ENCODE measurements at regions not wholly inside any gene's neighbourhood (a gene's known extent, or its start where the extent isn't known, plus 50 kb on each side); places are given as distances from the start of the nearest gene placed in this dataset.

GRCh38 chr17:34117332-34117731, 137.8 kb upstream of the CCL2 start:
- no peaks in the 10 kb centered on the region for H3K9me3 ChIP-seq (replicated peaks in 1 of 3)
- H3K27ac ChIP-seq, result no peak overlapping the region
- no peak overlapping the region for H3K4me3 ChIP-seq
- DNase-seq, result no peak
- TF ChIP-seq POLR2A (IDR thresholded peaks at IDR 0.05), result no peak
- TF ChIP-seq CTCF (IDR thresholded peaks at IDR 0.05), result no peak
- WGBS, 4 donors, result 43 to 78% (median 66%) methylated on average over 3 of the region's 3 CpGs
- no peaks in the 10 kb centered on the region for H3K36me3 ChIP-seq (replicated peaks in 1 of 2)
- no peaks in the 10 kb centered on the region for H3K4me1 ChIP-seq (replicated peaks in 1 of 2)
- intact Hi-C loops (cut with DNase I), result no loop called here
- H3K27me3 ChIP-seq, result no peaks in the 10 kb centered on the region

- TF ChIP-seq CTCF (IDR thresholded peaks at IDR 0.05), result no peak
- no peak for TF ChIP-seq POLR2A (IDR thresholded peaks at IDR 0.05)
- no peaks in the 10 kb centered on the region for H3K36me3 ChIP-seq (replicated peaks in 1 of 2)
- H3K4me3 ChIP-seq, result no peak overlapping the region
- intact Hi-C loops (cut with DNase I), result no loop called here
- no peaks in the 10 kb centered on the region for H3K9me3 ChIP-seq (replicated peaks in 1 of 3)
- no peak for DNase-seq
- H3K27ac ChIP-seq, result no peak overlapping the region
- 33 to 47% (median 42%) methylated on average over 1 of the region's 1 CpG for WGBS, 4 donors
- no peaks in the 10 kb centered on the region for H3K27me3 ChIP-seq
- H3K4me1 ChIP-seq (replicated peaks in 1 of 2), result no peaks in the 10 kb centered on the region
These were observed 137.3 kb upstream of the CCL2 start for GRCh38 chr17:34117811-34118210.

DNA sequence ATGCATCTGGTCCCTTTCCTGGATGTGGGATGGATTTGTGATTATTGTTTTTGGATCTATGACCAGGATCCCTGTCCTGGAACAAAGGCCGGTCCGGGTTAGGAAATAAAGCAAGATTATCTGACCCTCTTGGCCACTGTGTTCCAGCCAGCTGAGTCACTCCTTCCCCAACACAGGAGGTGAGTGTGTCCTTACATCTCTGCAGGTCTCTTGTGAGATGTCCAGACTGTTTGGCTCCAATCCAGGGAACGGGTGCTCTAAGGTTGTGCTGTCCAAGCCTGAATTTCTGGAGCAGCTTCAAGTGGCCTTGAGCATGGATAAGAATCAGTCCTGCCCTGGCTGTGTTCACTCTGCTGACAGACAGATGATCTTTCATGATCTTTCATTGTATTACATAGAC, 136.5 kb upstream of the CCL2 start:
- peak in 6 of 7 donors; percentile 20 to 61 (median 34) for DNase-seq
- Histone ChIP-seq H3K36me3 (replicated peaks in 1 of 2) (no peaks in the 10 kb centered on the region), H3K27ac (no peak overlapping the region), H3K9me3 (replicated peaks in 1 of 3) (no peaks in the 10 kb centered on the region), H3K4me3 (no peak overlapping the region), H3K27me3 (no peaks in the 10 kb centered on the region), H3K4me1 (replicated peaks in 1 of 2) (no peaks in the 10 kb centered on the region)
- intact Hi-C loops (cut with DNase I), result no loop called here
- TF ChIP-seq CTCF (IDR thresholded peaks at IDR 0.05) (no peak), POLR2A (IDR thresholded peaks at IDR 0.05) (no peak)
- WGBS, 4 donors, result 29 to 35% (median 33%) methylated on average over 3 of the region's 3 CpGs

DNA sequence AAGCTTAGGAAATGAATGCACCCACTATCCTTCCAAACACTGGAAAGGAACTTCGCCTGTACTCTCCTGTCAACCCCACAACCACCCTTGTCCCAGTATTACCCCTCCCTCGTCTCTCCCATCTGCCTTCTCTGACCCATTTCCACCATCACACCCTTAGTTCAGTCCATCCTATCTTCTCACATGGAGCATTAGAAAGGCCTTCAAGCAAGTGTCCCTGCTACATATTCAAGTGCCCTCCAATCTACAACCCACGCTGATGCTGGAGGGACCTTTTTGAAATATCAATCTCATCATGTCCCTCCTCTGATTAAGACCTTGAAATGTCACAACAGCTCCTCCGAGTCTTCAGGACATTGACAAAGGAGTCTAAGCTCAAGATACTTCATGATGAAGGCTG, 133.8 kb upstream of the CCL2 start:
- H3K27me3 ChIP-seq, result peaks cover 6% of the 10 kb centered on the region
- DNase-seq, result no peak
- H3K9me3 ChIP-seq (replicated peaks in 1 of 3), result no peaks in the 10 kb centered on the region
- H3K27ac ChIP-seq, result no peak overlapping the region
- intact Hi-C loops (cut with DNase I), result no loop called here
- H3K4me3 ChIP-seq, result no peak overlapping the region
- no peaks in the 10 kb centered on the region for H3K36me3 ChIP-seq (replicated peaks in 1 of 2)
- no peaks in the 10 kb centered on the region for H3K4me1 ChIP-seq (replicated peaks in 1 of 2)
- WGBS, 4 donors, result 54 to 60% (median 57%) methylated on average over 4 of the region's 4 CpGs
- TF ChIP-seq CTCF (IDR thresholded peaks at IDR 0.05), result no peak
- TF ChIP-seq POLR2A (IDR thresholded peaks at IDR 0.05), result no peak
